PFSK-1 (cell line): ENCODE measurements at regions not wholly inside any gene's neighbourhood (a gene's known extent, or its start where the extent isn't known, plus 50 kb on each side); places are given as distances from the start of the nearest gene placed in this dataset.

ENCODE experiments used
- FOXP2 ChIP-seq: optimal IDR thresholded peaks from 2 replicates; pipeline ENCODE3; 2011; ENCODE audit warnings: borderline replicate concordance, control low read depth, inconsistent platforms; ENCODE audit not compliant: insufficient read depth; ENCODE audit errors: extremely low read length, extremely low read depth
- POLR2AphosphoS5 ChIP-seq: IDR thresholded peaks from 2 replicates; pipeline ENCODE4 v1.6.1; 2012; ENCODE audit warnings: low read depth, mild to moderate bottlenecking, control low read depth, low read length, moderate library complexity
- SIN3A ChIP-seq: IDR thresholded peaks from 2 replicates; pipeline ENCODE4 v1.6.1; 2012; ENCODE audit warnings: mild to moderate bottlenecking, low read length, moderate library complexity, borderline replicate concordance; ENCODE audit not compliant: insufficient read depth
- TAF1 ChIP-seq: IDR thresholded peaks from 2 replicates; pipeline ENCODE4 v1.6.1; 2012; ENCODE audit warnings: low read length, control low read depth, borderline replicate concordance; ENCODE audit not compliant: insufficient read depth
- TF ChIP-seq, protein P1 (sequence below), 2 experiments: IDR thresholded peaks; 2 replicates each; pipeline versions ENCODE4 v1.6.1 to v1.8.0; 2011 to 2012; ENCODE audit warnings: low read depth in 2 of 2, low read length in 2 of 2, control low read depth in 1 of 2, inconsistent platforms in 1 of 2, mild to moderate bottlenecking in 1 of 2, moderate library complexity in 1 of 2; ENCODE audit not compliant: insufficient read depth in 1 of 2

DNA sequence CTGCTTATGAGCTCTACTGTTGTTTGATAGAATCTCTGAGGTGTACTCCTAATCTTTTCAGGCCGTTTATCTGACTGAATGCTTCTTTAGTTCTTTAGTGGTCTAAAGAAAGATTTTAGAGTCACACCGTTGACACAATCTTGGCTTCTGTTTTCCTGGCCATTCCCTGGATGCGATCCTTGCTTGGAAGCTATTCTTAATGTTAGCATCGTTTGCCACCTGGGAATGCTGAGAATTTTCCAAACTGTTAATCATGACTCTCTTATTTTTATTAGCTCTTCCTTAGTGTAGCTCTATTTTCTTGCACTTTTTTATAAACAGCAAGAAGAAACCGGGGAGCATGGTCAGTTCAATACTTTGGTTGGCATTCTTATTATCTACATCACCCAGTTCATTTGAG lies 281.0 kb upstream of the PCDH20 start:
- no peak for TF ChIP-seq SIN3A
- no peak for TF ChIP-seq TAF1
- no peak for TF ChIP-seq POLR2AphosphoS5
- TF ChIP-seq, protein P1, sequence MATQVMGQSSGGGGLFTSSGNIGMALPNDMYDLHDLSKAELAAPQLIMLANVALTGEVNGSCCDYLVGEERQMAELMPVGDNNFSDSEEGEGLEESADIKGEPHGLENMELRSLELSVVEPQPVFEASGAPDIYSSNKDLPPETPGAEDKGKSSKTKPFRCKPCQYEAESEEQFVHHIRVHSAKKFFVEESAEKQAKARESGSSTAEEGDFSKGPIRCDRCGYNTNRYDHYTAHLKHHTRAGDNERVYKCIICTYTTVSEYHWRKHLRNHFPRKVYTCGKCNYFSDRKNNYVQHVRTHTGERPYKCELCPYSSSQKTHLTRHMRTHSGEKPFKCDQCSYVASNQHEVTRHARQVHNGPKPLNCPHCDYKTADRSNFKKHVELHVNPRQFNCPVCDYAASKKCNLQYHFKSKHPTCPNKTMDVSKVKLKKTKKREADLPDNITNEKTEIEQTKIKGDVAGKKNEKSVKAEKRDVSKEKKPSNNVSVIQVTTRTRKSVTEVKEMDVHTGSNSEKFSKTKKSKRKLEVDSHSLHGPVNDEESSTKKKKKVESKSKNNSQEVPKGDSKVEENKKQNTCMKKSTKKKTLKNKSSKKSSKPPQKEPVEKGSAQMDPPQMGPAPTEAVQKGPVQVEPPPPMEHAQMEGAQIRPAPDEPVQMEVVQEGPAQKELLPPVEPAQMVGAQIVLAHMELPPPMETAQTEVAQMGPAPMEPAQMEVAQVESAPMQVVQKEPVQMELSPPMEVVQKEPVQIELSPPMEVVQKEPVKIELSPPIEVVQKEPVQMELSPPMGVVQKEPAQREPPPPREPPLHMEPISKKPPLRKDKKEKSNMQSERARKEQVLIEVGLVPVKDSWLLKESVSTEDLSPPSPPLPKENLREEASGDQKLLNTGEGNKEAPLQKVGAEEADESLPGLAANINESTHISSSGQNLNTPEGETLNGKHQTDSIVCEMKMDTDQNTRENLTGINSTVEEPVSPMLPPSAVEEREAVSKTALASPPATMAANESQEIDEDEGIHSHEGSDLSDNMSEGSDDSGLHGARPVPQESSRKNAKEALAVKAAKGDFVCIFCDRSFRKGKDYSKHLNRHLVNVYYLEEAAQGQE (IDR thresholded peaks at IDR 0.05; ENCODE audit: insufficient read depth in 1 of 2, low read depth in 2 of 2, low read length in 2 of 2) = no peak
- no peak for TF ChIP-seq FOXP2
